GM21825 (cell line): ENCODE measurements at regions not wholly inside any gene's neighbourhood (a gene's known extent, or its start where the extent isn't known, plus 50 kb on each side); places are given as distances from the start of the nearest gene placed in this dataset.
A peak's percentile ranks its signal among the peaks of the same experiment; 100 is the strongest.
"Not testable (repeated sequence)": the region's sequence is repeated elsewhere in the genome, so short reads cannot be mapped to it uniquely, and the experiment has no call there.

Source experiments
- ATAC-seq: cut with Tn5 transposase; IDR thresholded peaks from one replicate; pipeline ENCODE4 v1.9.1; 2021; ENCODE audit warnings: mild to moderate bottlenecking, moderate library complexity; ENCODE audit not compliant: unreplicated experiment

- no peak for ATAC-seq
Observed at GRCh38 chrX:130467936-130468335, 66.1 kb downstream of the RBMX2 start.

DNA sequence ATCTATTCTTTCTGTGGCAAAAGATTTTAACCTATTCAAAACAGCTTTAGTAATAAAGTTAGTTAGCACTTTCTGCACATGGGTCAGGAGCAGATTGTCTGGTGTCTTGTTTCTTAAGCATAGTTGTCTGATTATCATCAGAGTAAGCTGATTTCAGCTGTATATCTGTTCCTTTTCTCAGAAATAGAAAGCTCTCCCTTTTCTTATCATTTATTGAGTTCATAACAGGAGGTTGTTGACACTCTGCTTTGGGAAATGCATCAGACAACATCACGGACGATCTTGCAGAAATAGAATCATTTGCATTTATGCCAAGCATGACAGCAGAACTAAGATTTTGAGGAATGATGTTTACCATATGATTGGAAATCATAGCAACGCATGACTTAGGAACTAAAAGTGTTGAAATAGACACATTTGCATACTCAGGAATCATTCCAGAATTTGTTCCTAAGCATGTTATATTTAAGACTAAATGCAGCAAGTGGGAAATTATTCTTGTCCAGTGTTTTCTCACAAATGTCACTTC, 66.7 kb downstream of the RBMX2 start:
- no peak for ATAC-seq

- ATAC-seq, result no peak
Observed at GRCh38 chrX:130482871-130483270, 81.1 kb downstream of the RBMX2 start.

- no peak for ATAC-seq
Observed at GRCh38 chrX:130485870-130486269, 84.1 kb downstream of the RBMX2 start.

- ATAC-seq, result not testable (repeated sequence)
Observed at GRCh38 chrX:130495502-130495901, 93.7 kb downstream of the RBMX2 start.

GRCh38 chrX:130497531-130497930, 95.7 kb downstream of the RBMX2 start:
- ATAC-seq, result no peak

DNA sequence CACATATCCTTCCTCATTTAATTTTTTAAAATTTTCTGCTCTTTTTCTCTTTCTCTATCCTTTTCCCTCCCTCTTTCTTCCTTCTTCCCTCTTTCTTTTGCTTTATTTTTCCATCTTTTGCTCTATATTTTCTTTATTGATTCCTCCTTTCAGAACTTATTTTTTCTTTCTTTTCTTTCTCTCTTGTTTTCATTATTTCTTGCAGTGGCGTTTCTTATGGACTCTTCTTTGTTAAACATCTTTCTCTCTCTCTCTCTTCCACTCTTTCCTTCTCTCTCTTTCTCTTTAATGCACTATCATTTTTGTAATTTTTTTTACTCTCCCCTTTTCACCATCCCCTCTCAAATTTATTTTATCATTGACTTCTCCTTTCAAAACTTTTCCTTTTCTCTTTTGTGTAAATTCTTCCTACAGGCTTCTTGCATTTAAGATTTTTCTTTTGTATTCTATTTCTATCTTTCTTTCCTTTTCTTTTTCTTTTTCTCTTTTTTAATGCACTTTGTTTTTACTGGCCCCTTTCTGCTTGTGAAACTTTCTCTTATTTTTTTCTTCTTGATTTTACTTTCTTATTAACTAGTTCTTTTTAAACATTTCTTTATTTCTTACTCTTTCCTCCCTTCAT, 97.0 kb downstream of the RBMX2 start:
- ATAC-seq, result no peak

DNA sequence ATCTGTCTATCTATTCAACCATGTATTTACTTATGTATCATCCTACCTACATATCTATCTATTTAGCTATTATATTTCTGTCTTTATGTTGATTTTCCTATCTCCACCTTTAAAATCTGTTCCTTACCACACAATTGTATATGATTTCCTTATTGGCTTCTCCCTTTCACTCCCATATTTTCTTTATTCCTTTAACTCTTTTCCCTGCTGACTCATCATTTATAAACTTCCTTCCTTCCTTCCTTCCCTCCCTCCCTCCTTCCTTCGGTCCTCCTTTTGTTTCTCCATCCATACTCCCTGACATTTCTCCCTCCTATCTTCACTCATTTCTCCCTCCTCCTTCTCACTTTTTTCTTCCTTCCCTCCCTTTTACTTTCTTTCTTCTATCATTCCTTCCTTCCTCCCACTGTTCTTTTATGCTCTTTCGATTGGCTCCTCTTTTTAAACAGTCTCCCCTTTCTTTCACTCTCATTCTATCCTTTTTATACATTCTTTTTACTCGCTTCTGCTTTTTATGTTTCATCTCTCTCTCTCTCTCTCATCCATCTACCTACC, 100.3 kb downstream of the RBMX2 start:
- no peak for ATAC-seq

DNA sequence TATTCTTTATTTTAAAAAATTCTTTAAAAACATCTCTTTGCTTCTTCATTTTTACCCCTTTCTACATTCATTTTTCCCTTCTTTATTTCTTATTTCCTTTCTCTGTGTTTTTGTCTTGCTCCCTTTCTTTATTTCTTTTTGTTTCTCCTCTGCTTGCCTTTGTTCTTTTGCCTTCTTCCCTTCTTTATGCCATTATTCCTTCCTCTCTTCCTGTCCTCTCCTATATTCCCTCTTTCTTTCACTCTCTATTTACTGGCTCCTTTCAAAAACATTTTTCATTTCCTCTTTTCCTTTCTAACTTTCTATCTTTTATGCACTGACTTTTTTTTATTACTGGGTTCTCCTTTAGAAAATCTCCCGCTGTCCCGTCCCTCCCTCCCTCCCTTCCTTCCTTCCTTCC, 102.2 kb downstream of the RBMX2 start:
- no peak for ATAC-seq

GRCh38 chrX:130507015-130507414, 105.2 kb downstream of the RBMX2 start:
- ATAC-seq, result no peak

GRCh38 chrX:130512534-130512933, 110.7 kb downstream of the RBMX2 start:
- ATAC-seq, result not testable (repeated sequence)

GRCh38 chrX:130516123-130516522, 114.3 kb downstream of the RBMX2 start:
- no peak for ATAC-seq

DNA sequence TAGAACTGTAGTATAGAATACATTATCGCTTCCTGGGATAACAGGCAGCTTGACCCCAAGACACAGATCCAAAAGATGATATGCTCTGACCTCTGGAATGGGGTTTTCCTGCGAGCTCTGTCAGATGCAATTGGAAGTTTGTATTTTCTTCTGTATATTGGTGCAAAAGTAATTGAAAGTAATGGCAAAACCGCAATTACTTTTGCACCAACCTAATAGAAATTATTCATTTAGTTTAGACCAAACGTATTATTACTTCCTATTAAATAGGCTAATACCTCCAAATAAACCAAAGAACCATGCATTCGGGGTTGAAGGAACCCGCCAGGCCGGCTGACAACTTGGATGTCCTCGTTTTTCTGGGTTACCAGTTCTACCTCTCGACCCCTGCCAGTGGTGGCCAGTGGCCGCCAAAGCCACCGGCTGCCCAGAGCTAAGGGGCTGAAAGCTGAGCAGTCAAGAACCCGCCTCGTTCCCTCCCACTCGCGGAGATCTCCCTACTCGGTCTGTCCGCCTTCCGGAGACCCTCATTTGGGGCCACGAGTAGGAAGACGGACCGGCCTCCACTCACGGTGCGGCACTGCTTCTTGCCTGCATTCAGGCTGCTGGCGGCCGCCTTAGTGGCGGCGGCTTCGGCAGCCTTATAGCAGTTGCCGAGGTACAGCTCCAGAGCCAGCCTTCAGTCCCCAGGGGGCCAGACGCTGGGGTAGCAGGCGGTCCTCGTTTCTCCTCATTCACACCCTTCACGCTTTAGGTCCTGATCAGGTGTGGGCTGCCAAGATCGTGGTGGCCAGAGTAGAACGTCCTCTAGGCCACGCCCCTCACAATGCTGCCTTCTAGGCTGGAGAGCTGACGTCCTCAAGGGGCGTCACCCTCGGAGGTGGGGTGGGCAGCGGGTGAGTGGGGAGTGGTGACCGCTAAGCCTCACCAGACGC, 121.9 kb downstream of the RBMX2 start:
- ATAC-seq, result no peak

DNA sequence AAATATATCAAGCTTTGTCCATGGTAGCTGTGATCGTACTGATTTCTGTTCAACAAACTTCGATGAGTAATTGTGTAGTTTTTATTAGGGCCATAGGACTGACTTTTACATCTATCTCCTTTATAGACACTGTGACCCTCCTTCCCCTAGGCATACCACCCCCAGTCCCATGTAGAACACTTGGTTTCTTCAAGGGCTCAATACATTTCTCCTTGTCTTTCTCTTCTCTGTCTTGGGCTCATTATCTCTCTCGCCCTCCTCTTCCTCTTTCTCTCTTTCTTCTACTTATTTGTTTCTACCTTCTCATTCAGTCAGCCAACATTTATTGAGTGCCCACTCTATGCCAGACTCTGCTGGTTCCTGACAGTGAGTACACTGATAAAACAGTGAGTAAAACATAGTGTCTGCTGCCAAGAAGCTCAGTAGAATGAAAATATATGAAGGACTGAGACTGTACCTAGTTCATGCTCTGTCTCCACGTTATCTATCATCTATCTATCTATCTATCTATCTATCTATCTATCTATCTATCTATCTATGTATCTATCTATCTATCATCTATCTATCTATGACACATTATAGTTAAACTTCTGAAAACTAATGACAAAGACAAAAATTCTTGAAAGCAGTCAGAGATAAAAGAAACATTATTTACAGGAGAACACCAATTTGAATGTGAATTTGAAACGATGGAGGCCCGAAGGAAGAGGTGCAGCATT, 122.8 kb downstream of the RBMX2 start:
- no peak for ATAC-seq

DNA sequence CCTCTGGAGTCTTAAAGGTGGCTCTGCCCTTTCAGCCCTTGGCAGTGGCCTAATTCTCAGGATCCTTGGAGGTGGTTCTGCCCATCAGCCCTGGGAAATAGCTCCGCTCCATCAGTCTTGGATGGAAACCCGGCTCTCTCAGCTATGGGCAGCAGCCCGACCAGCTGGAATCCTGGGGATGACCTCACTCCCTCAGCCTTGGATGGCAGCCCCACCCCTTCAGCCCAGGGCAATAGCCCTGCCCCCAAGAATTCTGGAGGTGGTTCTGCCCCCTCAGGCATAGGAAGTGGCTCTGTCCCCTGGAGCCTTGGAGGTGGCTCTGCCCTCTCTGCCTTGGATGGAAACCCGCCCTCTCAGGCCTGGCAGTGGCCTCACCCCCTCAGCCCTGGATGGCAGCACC, 127.7 kb downstream of the RBMX2 start:
- ATAC-seq, result no peak

GRCh38 chrX:130531066-130531465, 129.3 kb downstream of the RBMX2 start:
- no peak for ATAC-seq

GRCh38 chrX:130539721-130540321, 138.0 kb downstream of the RBMX2 start:
- peak; percentile 70 for ATAC-seq

GRCh38 chrX:130543603-130544325, 142.0 kb downstream of the RBMX2 start:
- no peak for ATAC-seq

DNA sequence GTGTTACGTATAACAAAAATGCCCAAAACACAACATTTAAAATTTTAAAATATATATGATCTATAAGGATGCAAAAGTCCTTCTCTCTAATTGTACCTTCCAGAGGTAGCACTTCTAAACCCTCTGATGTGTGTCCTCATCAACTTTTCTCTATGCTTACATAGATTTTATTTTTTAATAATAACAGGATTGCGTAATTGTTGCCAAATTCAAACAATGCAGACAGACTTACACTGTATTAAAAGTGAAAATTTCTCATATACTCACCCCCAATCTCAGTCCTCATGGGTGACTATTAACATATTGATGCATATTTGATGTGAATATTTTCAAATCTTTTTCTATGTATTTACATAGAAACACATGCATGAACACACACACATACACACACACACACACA, 144.0 kb downstream of the RBMX2 start:
- ATAC-seq, result no peak

DNA sequence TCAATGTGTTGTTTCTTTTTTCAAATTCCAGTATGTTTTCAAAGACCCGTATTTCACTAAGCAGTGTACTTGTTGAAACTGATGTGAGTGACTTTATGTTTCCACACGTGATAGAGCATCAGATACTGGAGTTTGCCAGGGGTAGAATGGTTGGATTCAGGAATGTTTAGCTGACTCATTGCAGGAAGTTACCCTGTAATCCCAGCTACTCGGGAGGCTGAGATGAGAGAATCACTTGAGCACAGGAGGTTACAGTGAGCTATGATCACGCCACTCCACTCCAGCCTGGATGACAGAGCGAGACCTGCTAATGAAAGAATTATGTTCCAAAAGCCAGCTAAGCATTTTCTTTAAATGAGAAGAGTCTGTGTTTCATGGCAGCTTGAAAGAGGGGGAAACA, 147.6 kb downstream of the RBMX2 start:
- not testable (repeated sequence) for ATAC-seq
